ENCODE measurements at regions not wholly inside any gene's neighbourhood (a gene's known extent, or its start where the extent isn't known, plus 50 kb on each side); places are given as distances from the start of the nearest gene placed in this dataset.

- TF ChIP-seq CTCF (IDR thresholded peaks at IDR 0.05) = no peak
- TF ChIP-seq GABPA (IDR thresholded peaks at IDR 0.05; ENCODE audit: low read depth) = no peak
- TF ChIP-seq SMC3 (IDR thresholded peaks at IDR 0.05; ENCODE audit: low read depth, low read length) = no peak
Measured at GRCh38 chr12:94851396-94852028, 152.0 kb downstream of the NDUFA12 start (continued).

- no peaks in the 10 kb centered on the region for H3K36me3 ChIP-seq (replicated peaks in 1 of 2; ENCODE audit: control insufficient read depth in 1 of 2, insufficient read depth in 2 of 2, low read length in 1 of 2)
- no peaks in the 10 kb centered on the region for H3K4me1 ChIP-seq (ENCODE audit: control insufficient read depth in 1 of 2, insufficient read depth in 2 of 2, low read depth in 1 of 2, low read length in 1 of 2)
- DNase-seq = no peak
- no peaks in the 10 kb centered on the region for H3K9me2 ChIP-seq
- H3K27me3 ChIP-seq (ENCODE audit: insufficient read depth) = no peaks in the 10 kb centered on the region
- no peaks in the 10 kb centered on the region for H3K79me2 ChIP-seq (ENCODE audit: insufficient read depth)
- POLR2A ChIA-PET = no interaction called here
- no peak overlapping the region for H2AFZ ChIP-seq (ENCODE audit: low read depth)
- no peak overlapping the region for H3K27ac ChIP-seq (ENCODE audit: low read depth in 2 of 2, low read length in 1 of 2)
- no peaks in the 10 kb centered on the region for H3F3A ChIP-seq (replicated peaks; ENCODE audit: insufficient read depth)
- no peak overlapping the region for H3K4me2 ChIP-seq
- H4K20me1 ChIP-seq (ENCODE audit: insufficient read depth) = no peaks in the 10 kb centered on the region
- no peak for TF ChIP-seq CHD2 (IDR thresholded peaks at IDR 0.05; ENCODE audit: low read length, partially characterized antibody)
- no peak for TF ChIP-seq USF1 (IDR thresholded peaks at IDR 0.05; ENCODE audit: borderline replicate concordance, low read depth)
- TF ChIP-seq, protein P1, sequence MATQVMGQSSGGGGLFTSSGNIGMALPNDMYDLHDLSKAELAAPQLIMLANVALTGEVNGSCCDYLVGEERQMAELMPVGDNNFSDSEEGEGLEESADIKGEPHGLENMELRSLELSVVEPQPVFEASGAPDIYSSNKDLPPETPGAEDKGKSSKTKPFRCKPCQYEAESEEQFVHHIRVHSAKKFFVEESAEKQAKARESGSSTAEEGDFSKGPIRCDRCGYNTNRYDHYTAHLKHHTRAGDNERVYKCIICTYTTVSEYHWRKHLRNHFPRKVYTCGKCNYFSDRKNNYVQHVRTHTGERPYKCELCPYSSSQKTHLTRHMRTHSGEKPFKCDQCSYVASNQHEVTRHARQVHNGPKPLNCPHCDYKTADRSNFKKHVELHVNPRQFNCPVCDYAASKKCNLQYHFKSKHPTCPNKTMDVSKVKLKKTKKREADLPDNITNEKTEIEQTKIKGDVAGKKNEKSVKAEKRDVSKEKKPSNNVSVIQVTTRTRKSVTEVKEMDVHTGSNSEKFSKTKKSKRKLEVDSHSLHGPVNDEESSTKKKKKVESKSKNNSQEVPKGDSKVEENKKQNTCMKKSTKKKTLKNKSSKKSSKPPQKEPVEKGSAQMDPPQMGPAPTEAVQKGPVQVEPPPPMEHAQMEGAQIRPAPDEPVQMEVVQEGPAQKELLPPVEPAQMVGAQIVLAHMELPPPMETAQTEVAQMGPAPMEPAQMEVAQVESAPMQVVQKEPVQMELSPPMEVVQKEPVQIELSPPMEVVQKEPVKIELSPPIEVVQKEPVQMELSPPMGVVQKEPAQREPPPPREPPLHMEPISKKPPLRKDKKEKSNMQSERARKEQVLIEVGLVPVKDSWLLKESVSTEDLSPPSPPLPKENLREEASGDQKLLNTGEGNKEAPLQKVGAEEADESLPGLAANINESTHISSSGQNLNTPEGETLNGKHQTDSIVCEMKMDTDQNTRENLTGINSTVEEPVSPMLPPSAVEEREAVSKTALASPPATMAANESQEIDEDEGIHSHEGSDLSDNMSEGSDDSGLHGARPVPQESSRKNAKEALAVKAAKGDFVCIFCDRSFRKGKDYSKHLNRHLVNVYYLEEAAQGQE (IDR thresholded peaks at IDR 0.05; ENCODE audit: low read depth, low read length) = no peak
- TF ChIP-seq ELF1 (IDR thresholded peaks at IDR 0.05) = no peak
- TF ChIP-seq NRF1 (IDR thresholded peaks at IDR 0.05; ENCODE audit: low read depth, low read length) = no peak
- no peak for TF ChIP-seq SMC3 (IDR thresholded peaks at IDR 0.05; ENCODE audit: low read depth, low read length)
- TF ChIP-seq, protein P2, sequence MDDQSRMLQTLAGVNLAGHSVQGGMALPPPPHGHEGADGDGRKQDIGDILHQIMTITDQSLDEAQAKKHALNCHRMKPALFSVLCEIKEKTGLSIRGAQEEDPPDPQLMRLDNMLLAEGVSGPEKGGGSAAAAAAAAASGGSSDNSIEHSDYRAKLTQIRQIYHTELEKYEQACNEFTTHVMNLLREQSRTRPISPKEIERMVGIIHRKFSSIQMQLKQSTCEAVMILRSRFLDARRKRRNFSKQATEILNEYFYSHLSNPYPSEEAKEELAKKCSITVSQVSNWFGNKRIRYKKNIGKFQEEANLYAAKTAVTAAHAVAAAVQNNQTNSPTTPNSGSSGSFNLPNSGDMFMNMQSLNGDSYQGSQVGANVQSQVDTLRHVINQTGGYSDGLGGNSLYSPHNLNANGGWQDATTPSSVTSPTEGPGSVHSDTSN (IDR thresholded peaks at IDR 0.05) = no peak
- TF ChIP-seq TAF1 (IDR thresholded peaks at IDR 0.05; ENCODE audit: borderline replicate concordance, low read depth, low read length) = no peak
- TF ChIP-seq SIN3A (IDR thresholded peaks at IDR 0.05; ENCODE audit: borderline replicate concordance, low read depth, low read length) = no peak
- H3K4me3 ChIP-seq (ENCODE audit: low read depth in 2 of 2, low read length in 1 of 2) = no peak overlapping the region
- 21% methylated on average over 5 of the region's 5 CpGs for WGBS (ENCODE audit: low lambda C conversion rate)
- no peak overlapping the region for H3K9ac ChIP-seq
- H3K9me3 ChIP-seq = no peaks in the 10 kb centered on the region
- CTCF ChIA-PET = interaction anchor here (1.2 kb wide), 1 partner anchor 26 kb away, joined by 3 read pairs; no protein-coding TSS in a partner anchor
Measured at GRCh38 chr12:94849411-94849976, 154.0 kb downstream of the NDUFA12 start.

Data from SK-N-SH (cell line).